ENCODE measurements at regions not wholly inside any gene's neighbourhood (a gene's known extent, or its start where the extent isn't known, plus 50 kb on each side); places are given as distances from the start of the nearest gene placed in this dataset.

- no peak for DNase-seq
These were observed 122.7 kb downstream of the ZNF518B start for GRCh38 chr4:10334506-10335028.

GRCh38 chr4:10333942-10334341, 123.3 kb downstream of the ZNF518B start:
- DNase-seq = no peak

DNA sequence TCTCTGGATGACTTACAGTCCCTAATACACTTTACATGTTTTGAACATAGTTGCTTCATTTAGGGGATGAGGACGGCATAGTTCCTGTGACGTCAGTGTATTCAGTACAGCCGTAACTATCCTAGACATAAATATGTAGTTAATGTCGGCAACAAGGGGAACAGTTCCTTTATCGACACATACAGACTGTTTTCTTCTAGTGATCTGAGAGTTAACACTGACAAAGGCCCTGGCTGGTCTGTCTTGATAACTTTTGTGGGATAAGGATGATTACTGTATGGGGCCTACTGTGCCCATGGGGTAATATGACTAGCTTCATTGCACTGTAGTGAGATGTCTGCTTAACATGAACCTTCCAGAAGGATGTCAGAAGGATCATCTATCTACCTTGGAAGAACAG, 131.2 kb downstream of the ZNF518B start:
- no peak for DNase-seq

DNA sequence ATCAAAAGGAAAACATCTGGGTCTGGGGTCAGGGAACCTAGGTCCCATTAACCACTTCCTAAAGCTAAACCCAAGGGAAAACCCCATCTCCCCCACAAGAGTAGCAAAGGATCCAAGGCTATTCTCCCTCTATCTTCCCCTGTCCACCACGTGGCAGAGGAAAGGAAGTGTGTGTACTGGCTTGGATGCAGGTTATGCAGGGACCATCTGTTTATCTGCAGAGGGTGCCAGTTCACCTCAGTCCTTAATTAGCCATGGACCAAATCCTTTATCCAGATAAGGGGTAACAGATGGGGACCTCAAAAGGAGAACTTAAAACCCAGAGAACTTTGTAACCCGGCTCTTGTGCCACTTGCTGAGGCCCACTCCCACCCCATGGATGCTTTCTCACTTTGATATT, 135.3 kb downstream of the ZNF518B start:
- no peak for DNase-seq

- DNase-seq = no peak
These were observed 137.1 kb downstream of the ZNF518B start for GRCh38 chr4:10320130-10320529.

GRCh38 chr4:10317345-10317744, 139.9 kb downstream of the ZNF518B start:
- no peak for DNase-seq

DNA sequence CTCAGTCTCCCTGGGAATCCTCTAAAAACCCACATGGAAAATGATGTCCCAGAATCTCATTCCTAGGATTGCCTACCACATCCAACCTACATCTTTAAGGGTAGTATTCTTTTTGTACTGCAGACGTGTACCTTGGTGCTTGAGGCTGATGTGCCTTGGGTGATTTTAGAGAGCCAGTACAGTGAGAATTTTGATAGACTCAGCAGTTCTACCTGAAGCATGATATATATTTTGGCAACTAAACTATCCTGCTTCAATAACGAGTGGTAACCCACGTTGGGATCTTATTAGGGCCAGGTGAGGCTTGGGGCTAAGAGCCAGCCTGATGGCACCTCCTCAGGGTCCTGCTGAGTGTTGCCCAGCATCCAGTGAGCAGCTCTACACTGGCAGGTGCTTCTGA, 140.4 kb downstream of the ZNF518B start:
- DNase-seq = no peak

GRCh38 chr4:10315638-10316037, 141.6 kb downstream of the ZNF518B start:
- no peak for DNase-seq

DNA sequence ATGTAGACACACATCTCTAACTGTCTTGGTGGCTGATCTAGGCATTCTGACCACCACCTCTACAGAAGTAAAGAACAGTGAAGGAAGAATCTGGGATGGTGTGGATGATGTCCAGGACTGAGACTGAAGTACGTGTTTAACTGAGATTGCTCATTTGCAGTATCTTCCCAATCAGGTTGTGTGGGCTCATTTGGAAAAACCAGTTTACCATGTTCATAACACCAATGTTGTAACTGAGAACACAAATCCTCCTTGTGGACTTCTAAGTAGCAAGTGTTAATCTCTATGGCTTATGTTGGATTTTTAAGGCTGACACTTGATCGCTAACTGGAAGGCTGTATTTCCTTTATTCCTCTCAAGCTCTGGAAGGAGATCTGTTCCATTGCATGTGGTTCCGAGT, 144.7 kb downstream of the ZNF518B start:
- no peak for DNase-seq

DNA sequence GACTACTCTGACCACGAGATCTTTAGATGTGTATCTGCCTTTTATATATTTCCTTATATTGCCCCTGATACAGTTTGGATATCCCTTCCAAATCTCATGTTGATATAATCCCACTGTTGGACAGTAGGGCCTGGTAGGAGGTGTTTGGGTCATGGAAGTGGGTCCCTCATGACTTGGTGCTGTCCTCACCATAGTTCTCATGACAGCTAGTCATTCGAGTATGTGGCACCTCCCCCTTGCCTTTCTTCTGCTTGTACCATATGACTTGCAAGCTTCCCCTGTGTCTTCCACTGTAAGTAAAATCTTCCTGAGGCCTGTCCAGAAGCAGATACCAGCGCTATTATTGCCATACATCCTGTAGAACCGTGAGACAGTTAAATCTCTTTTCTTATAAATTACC, 145.3 kb downstream of the ZNF518B start:
- no peak for DNase-seq

GRCh38 chr4:10305816-10306215, 151.4 kb downstream of the ZNF518B start:
- DNase-seq = no peak

- no peak for DNase-seq
These were observed 153.9 kb downstream of the ZNF518B start for GRCh38 chr4:10303291-10303690.

- DNase-seq = no peak
These were observed 155.1 kb downstream of the ZNF518B start for GRCh38 chr4:10302096-10302495.

DNA sequence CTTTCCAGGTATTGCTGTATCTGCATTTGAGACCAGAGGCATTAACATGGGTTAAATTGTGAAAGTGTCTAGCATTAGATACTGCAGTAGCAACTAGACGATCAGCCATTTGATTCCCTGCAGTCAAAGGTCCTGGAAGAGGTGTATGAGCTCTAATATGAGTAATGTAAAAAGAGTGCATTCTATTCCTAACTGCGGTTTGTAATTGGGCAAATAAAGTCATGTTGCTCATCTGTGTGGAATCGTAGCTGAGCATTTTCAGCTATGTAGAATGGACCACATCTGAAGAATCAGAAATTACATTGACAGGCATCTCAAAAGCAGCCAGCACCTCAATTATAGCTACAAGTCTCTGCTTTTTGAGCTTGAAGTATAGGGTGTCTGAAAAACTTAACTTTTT, 157.6 kb downstream of the ZNF518B start:
- DNase-seq = no peak

DNA sequence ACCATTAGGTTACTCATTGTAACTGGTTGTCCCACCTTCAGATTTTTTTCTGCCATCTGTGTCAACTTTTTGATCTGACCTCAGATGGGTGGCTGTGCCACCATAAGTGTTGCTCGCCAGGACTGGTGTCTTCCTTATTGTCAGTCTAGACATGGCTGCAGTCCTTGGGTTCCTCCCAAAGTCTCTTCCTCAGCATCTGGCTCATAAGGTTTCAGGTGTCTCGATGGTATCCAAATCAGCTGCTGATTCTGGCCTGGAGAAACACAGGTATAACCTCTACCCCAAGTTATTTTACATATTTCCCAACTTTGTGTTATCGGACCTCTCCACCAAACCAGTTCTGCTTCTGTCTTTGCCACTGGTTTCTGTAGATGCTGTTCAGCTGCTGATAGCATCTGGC, 158.5 kb downstream of the ZNF518B start:
- no peak for DNase-seq

DNA sequence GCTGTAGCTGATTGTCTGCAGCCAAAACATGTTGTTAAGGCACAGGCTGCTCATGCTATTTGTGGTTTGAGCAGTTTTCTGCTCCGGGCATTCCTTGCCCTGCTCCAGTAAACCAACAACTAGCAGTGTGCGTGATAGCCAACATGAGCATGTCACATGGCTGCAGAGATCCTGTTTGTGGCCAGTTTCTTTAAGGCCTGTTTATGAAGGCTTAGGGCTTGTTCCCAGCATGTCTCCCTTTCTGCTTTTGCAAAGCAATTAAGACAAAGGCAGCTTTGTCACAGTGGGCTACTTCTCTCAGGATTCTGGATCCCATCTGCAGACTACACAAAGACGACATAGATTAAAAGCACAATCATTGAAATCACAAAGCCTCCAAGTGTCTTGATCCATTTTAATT, 160.5 kb downstream of the ZNF518B start:
- DNase-seq = no peak

GRCh38 chr4:10295301-10295700, 161.9 kb downstream of the ZNF518B start:
- DNase-seq = no peak

- DNase-seq = no peak
These were observed 167.7 kb downstream of the ZNF518B start for GRCh38 chr4:10289538-10289906.

DNA sequence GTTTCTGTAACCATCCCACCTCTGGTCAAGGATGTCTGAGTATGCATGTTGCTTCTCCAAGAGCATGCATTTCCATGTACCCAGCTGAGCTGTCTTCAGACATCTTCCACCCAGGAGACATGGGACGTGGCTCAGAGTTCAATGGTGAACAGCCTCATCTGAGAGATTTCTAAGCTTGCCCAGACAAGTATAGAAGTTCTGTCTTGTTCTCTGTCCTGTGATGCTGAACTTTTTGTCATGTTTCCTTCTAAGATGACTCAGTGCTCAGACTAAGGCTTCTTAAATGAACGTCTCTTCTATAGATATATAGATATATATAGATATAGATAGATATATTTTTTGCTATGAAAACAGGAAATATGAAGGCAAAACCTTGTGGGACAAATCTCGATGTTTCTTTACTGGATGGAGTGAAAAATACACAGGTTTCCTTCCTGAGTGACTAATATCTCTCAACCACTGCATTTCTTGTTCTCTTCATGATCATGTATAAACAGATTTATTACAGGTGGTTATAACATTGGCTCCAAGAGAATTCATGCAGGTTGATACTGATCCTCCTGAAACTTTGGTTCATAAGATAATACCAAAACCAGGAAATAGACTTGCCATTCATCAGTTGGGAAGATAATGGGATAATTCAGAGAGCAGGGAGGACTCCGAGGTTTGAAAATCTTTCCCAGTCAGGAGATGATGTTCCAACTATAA, 168.2 kb downstream of the ZNF518B start:
- no peak for DNase-seq

- no peak for DNase-seq
These were observed 168.4 kb upstream of the WDR1 start for GRCh38 chr4:10285028-10285427.

DNA sequence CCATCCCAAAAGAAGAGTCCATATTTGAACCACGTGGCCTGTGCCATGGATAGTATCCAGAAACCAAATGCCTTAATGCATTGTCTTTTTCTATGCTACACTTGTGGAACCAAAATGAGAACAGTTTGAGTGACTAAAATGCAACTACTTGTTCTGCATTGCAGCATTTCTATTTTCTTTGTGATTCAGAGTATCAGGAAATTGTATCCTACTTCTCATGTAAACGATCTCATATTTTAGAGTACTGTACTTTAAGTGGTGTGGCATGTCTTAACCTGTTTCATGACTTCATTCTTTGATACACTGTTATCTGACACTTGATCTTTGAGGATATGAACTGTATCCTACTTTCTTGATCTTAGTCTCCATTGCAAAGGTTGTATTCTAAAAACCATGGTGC, 167.2 kb upstream of the WDR1 start:
- DNase-seq = no peak

- no peak for DNase-seq
These were observed 165.4 kb upstream of the WDR1 start for GRCh38 chr4:10281996-10282395.

GRCh38 chr4:10279261-10279660, 162.7 kb upstream of the WDR1 start:
- DNase-seq = no peak

DNA sequence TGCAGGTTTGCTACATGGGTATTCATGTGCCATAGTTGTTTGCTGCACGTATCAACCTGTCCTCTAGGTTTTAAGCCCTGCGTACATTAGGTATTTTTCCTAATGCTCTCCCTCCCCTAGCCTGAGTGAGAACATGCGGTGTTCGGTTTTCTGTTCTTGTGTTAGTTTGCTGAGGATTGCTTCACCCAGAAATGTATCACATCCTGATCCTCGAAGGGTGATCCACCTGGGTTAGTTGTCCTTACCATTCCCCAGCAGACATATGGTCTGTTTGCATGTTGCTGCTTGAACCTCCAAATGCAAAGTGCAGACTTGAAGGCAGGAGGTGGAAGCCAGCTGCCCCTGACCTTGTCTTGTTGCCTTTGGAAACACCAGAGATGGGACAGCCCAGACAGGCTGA, 161.5 kb upstream of the WDR1 start:
- no peak for DNase-seq

GRCh38 chr4:10276152-10276551, 159.6 kb upstream of the WDR1 start:
- DNase-seq = no peak
